ENCODE measurements at regions not wholly inside any gene's neighbourhood (a gene's known extent, or its start where the extent isn't known, plus 50 kb on each side); places are given as distances from the start of the nearest gene placed in this dataset.

- in situ Hi-C loops (cut with HindIII; ENCODE audit: low sequenced_read_pairs), result no loop called here
- no peak overlapping the region for H3K4me3 ChIP-seq (ENCODE audit: low read depth, low read length)
- TF ChIP-seq CTCF (IDR thresholded peaks at IDR 0.05; ENCODE audit: low read depth, low read length, missing control alignments), result no peak
- DNase-seq (ENCODE audit: low read depth), result no peak
Measured at GRCh38 chr6:9620687-9621086, 794.2 kb downstream of the TFAP2A start.

GRCh38 chr6:9620263-9620662 is 794.6 kb downstream of the TFAP2A start:
- DNase-seq (ENCODE audit: low read depth), result no peak
- in situ Hi-C loops (cut with HindIII; ENCODE audit: low sequenced_read_pairs), result no loop called here
- H3K4me3 ChIP-seq (ENCODE audit: low read depth, low read length), result no peak overlapping the region
- TF ChIP-seq CTCF (IDR thresholded peaks at IDR 0.05; ENCODE audit: low read depth, low read length, missing control alignments), result no peak

- H3K4me3 ChIP-seq (ENCODE audit: low read depth, low read length), result no peak overlapping the region
- no peak for DNase-seq (ENCODE audit: low read depth)
- in situ Hi-C loops (cut with HindIII; ENCODE audit: low sequenced_read_pairs), result no loop called here
- TF ChIP-seq CTCF (IDR thresholded peaks at IDR 0.05; ENCODE audit: low read depth, low read length, missing control alignments), result no peak
Measured at GRCh38 chr6:9614778-9615177, 800.1 kb downstream of the TFAP2A start.

- in situ Hi-C loops (cut with HindIII; ENCODE audit: low sequenced_read_pairs), result no loop called here
- no peak for TF ChIP-seq CTCF (IDR thresholded peaks at IDR 0.05; ENCODE audit: low read depth, low read length, missing control alignments)
Measured at GRCh38 chr6:9612489-9612888, 802.4 kb downstream of the TFAP2A start.

GRCh38 chr6:9610620-9611415 is 804.1 kb downstream of the TFAP2A start:
- H3K4me3 ChIP-seq (ENCODE audit: low read depth, low read length), result no peak overlapping the region
- in situ Hi-C loops (cut with HindIII; ENCODE audit: low sequenced_read_pairs), result no loop called here
- TF ChIP-seq CTCF (IDR thresholded peaks at IDR 0.05; ENCODE audit: low read depth, low read length, missing control alignments), result no peak
- no peak for DNase-seq (ENCODE audit: low read depth)

More at GRCh38 chr6:9612489-9612888, 802.4 kb downstream of the TFAP2A start:
- DNase-seq (ENCODE audit: low read depth), result no peak
- H3K4me3 ChIP-seq (ENCODE audit: low read depth, low read length), result no peak overlapping the region

GRCh38 chr6:9606435-9607134 is 808.3 kb downstream of the TFAP2A start:
- TF ChIP-seq CTCF (IDR thresholded peaks at IDR 0.05; ENCODE audit: low read depth, low read length, missing control alignments), result no peak
- H3K4me3 ChIP-seq (ENCODE audit: low read depth, low read length), result no peak overlapping the region
- no peak for DNase-seq (ENCODE audit: low read depth)
- in situ Hi-C loops (cut with HindIII; ENCODE audit: low sequenced_read_pairs), result no loop called here
